Kidney epithelial cell (primary cell): ENCODE measurements at regions not wholly inside any gene's neighbourhood (a gene's known extent, or its start where the extent isn't known, plus 50 kb on each side); places are given as distances from the start of the nearest gene placed in this dataset.

Experiments used
- DNase-seq: peaks from one replicate; pipeline ENCODE4 v3.0.0-alpha.2; 2010; ENCODE audit warnings: low read depth
- H3K27me3 ChIP-seq: 2 replicates; pipeline ENCODE4 v1.6.0; 2011; ENCODE audit warnings: low read length; ENCODE audit not compliant: control insufficient read depth, insufficient read depth
- H3K36me3 ChIP-seq: 2 replicates; pipeline ENCODE4 v1.5.1; 2011; ENCODE audit warnings: low read length; ENCODE audit not compliant: control insufficient read depth, insufficient read depth
- H3K4me3 ChIP-seq: 2 replicates; pipeline ENCODE4 v1.5.1; 2011; ENCODE audit warnings: low read depth, mild to moderate bottlenecking, control low read depth, low read length
- TF ChIP-seq, protein P1 (sequence below): IDR thresholded peaks from 2 replicates; pipeline ENCODE4 v1.5.1; 2011; ENCODE audit warnings: mild to moderate bottlenecking, moderate library complexity, low read length, control low read depth, inconsistent platforms; ENCODE audit not compliant: insufficient read depth, poor library complexity, severe bottlenecking

GRCh38 chr14:42624980-42625761 is 1018.5 kb downstream of the LRFN5 start:
- no peak for DNase-seq
- TF ChIP-seq, protein P1, sequence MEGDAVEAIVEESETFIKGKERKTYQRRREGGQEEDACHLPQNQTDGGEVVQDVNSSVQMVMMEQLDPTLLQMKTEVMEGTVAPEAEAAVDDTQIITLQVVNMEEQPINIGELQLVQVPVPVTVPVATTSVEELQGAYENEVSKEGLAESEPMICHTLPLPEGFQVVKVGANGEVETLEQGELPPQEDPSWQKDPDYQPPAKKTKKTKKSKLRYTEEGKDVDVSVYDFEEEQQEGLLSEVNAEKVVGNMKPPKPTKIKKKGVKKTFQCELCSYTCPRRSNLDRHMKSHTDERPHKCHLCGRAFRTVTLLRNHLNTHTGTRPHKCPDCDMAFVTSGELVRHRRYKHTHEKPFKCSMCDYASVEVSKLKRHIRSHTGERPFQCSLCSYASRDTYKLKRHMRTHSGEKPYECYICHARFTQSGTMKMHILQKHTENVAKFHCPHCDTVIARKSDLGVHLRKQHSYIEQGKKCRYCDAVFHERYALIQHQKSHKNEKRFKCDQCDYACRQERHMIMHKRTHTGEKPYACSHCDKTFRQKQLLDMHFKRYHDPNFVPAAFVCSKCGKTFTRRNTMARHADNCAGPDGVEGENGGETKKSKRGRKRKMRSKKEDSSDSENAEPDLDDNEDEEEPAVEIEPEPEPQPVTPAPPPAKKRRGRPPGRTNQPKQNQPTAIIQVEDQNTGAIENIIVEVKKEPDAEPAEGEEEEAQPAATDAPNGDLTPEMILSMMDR = no peak
- Histone ChIP-seq H3K27me3 (no peaks in the 10 kb centered on the region), H3K36me3 (no peaks in the 10 kb centered on the region), H3K4me3 (no peak overlapping the region)

- TF ChIP-seq, protein P1 = no peak
- DNase-seq = no peak
- Histone ChIP-seq H3K27me3 (no peaks in the 10 kb centered on the region), H3K4me3 (no peak overlapping the region), H3K36me3 (no peaks in the 10 kb centered on the region)
Measured at GRCh38 chr14:42617005-42617404, 1010.3 kb downstream of the LRFN5 start.

GRCh38 chr14:42606839-42607238 is 1000.2 kb downstream of the LRFN5 start:
- Histone ChIP-seq H3K36me3 (no peaks in the 10 kb centered on the region), H3K27me3 (no peaks in the 10 kb centered on the region), H3K4me3 (no peak overlapping the region)
- DNase-seq = no peak
- TF ChIP-seq, protein P1 = no peak

- H3K36me3 ChIP-seq = no peaks in the 10 kb centered on the region
- TF ChIP-seq, protein P1 = no peak
- H3K27me3 ChIP-seq = no peaks in the 10 kb centered on the region
- no peak overlapping the region for H3K4me3 ChIP-seq
- no peak for DNase-seq
Measured at GRCh38 chr14:42602336-42602845, 995.7 kb downstream of the LRFN5 start.

- Histone ChIP-seq H3K36me3 (no peaks in the 10 kb centered on the region), H3K4me3 (no peak overlapping the region), H3K27me3 (no peaks in the 10 kb centered on the region)
- no peak for DNase-seq
- TF ChIP-seq, protein P1 = no peak
Measured at GRCh38 chr14:42572032-42572431, 965.4 kb downstream of the LRFN5 start.

DNA sequence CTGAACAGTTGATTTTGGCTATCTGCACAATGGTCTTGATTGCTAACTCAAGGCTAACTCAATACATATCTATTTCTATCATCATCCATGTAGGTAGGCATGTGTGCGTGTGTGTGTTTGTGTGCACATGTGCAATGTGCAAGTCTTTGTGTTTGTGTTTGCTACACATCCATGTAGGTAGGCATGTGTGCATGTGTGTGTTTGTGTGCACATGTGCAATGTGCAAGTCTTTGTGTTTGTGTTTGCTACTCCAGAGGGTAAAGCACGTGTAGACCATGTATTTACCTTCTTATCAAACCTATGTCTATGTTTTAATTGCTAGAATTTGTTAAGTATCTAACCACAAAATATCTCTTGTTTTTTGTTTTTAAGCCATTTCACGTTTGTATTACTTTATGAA is 962.6 kb downstream of the LRFN5 start:
- TF ChIP-seq, protein P1 = no peak
- Histone ChIP-seq H3K27me3 (no peaks in the 10 kb centered on the region), H3K36me3 (no peaks in the 10 kb centered on the region), H3K4me3 (no peak overlapping the region)
- DNase-seq = no peak
